SH-SY5Y (cell line): ENCODE measurements at regions not wholly inside any gene's neighbourhood (a gene's known extent, or its start where the extent isn't known, plus 50 kb on each side); places are given as distances from the start of the nearest gene placed in this dataset.

Experiments
- GATA2 ChIP-seq: IDR thresholded peaks from 2 replicates; pipeline ENCODE4 v1.6.1; 2011; ENCODE audit warnings: mild to moderate bottlenecking, low read depth, low read length
- GATA3 ChIP-seq: IDR thresholded peaks from 2 replicates; pipeline ENCODE4 v1.6.1; 2011; ENCODE audit warnings: low read depth, mild to moderate bottlenecking, low read length, moderate library complexity

GRCh38 chr2:40820319-40820718 lies 368.4 kb upstream of the SLC8A1 start:
- TF ChIP-seq GATA2 (no peak), GATA3 (no peak)
